ENCODE measurements at regions not wholly inside any gene's neighbourhood (a gene's known extent, or its start where the extent isn't known, plus 50 kb on each side); places are given as distances from the start of the nearest gene placed in this dataset.

- TF ChIP-seq JUN (IDR thresholded peaks at IDR 0.05; ENCODE audit: borderline replicate concordance, insufficient read depth, insufficient read length, low read depth) (no peak), EZH2 (IDR thresholded peaks at IDR 0.05; ENCODE audit: borderline replicate concordance, low read depth, low read length, severe bottlenecking) (no peak), POLR2A (IDR thresholded peaks at IDR 0.05; ENCODE audit: low read depth, low read length) (no peak), FOS (IDR thresholded peaks at IDR 0.05; ENCODE audit: borderline replicate concordance, insufficient read depth, low read length) (no peak), GATA2 (IDR thresholded peaks at IDR 0.05; ENCODE audit: insufficient read depth, insufficient read length, low read depth, low read length) (no peak), POLR2AphosphoS5 (IDR thresholded peaks at IDR 0.05; ENCODE audit: insufficient read depth, low read depth, low read length) (no peak), CTCF (IDR thresholded peaks at IDR 0.05; ENCODE audit: extremely low read depth in 1 of 2, insufficient read depth in 1 of 2, low read depth in 1 of 2, low read length in 2 of 2) (no peak), MYC (IDR thresholded peaks at IDR 0.05; ENCODE audit: low read depth, low read length) (no peak)
- TF ChIP-seq, protein P1, sequence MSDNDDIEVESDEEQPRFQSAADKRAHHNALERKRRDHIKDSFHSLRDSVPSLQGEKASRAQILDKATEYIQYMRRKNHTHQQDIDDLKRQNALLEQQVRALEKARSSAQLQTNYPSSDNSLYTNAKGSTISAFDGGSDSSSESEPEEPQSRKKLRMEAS (IDR thresholded peaks at IDR 0.05; ENCODE audit: insufficient read depth, insufficient read length) = no peak
- POLR2A ChIA-PET = no interaction called here
- intact Hi-C loops (cut with micrococcal nuclease) = no loop called here
These were observed 1020.0 kb upstream of the ARRDC3 start for GRCh38 chr5:92402956-92403702.

More at GRCh38 chr5:92402956-92403702, 1020.0 kb upstream of the ARRDC3 start:
- H3K4me1 ChIP-seq (ENCODE audit: control insufficient read depth, extremely low read depth, insufficient read depth, low read length) = no peaks in the 10 kb centered on the region
- FAIRE-seq (no peak), DNase-seq (ENCODE audit: low read depth, low spot score) (no peak)
- H3K9me3 ChIP-seq (replicated peaks; ENCODE audit: control insufficient read depth, insufficient read depth, low read length) = no peaks in the 10 kb centered on the region
- H3K36me3 ChIP-seq (ENCODE audit: control insufficient read depth in 2 of 2, extremely low read depth in 1 of 2, insufficient read depth in 2 of 2, low read length in 2 of 2) = no peaks in the 10 kb centered on the region
- CTCF ChIA-PET = no interaction called here
- BruUV-seq (replicated peaks) = no TSS peak
- H3K79me2 ChIP-seq (ENCODE audit: control insufficient read depth, insufficient read depth, low read length) = no peaks in the 10 kb centered on the region
- no peak overlapping the region for H3K27ac ChIP-seq (ENCODE audit: insufficient read depth, low read depth, low read length)
- no peaks in the 10 kb centered on the region for H3K9me1 ChIP-seq (replicated peaks; ENCODE audit: control insufficient read depth, extremely low read depth, insufficient read depth, low read length)
- no peak overlapping the region for H2AFZ ChIP-seq (ENCODE audit: low read depth, low read length)
- H3K27me3 ChIP-seq (ENCODE audit: control insufficient read depth in 2 of 2, insufficient read depth in 2 of 2, low read length in 2 of 2) = no peaks in the 10 kb centered on the region
- no peak overlapping the region for H3K4me2 ChIP-seq (ENCODE audit: insufficient read depth, low read length)
- H4K20me1 ChIP-seq (replicated peaks; ENCODE audit: control insufficient read depth, extremely low read depth, insufficient read depth, low read length) = no peaks in the 10 kb centered on the region
- no peak overlapping the region for H3K4me3 ChIP-seq (replicated peaks in 1 of 3; ENCODE audit: insufficient read depth in 1 of 3, low read depth in 1 of 3, low read length in 3 of 3)
- no peak overlapping the region for H3K9ac ChIP-seq (replicated peaks; ENCODE audit: extremely low read depth, insufficient read depth, low read length)
- dilution Hi-C loops (cut with MboI; ENCODE audit: extremely low pct_ligation_motif_present, low sequenced_read_pairs) = no loop called here

All from endothelial cell of umbilical vein (primary cell).